ENCODE measurements at regions not wholly inside any gene's neighbourhood (a gene's known extent, or its start where the extent isn't known, plus 50 kb on each side); places are given as distances from the start of the nearest gene placed in this dataset.

- TF ChIP-seq POLR2A (IDR thresholded peaks at IDR 0.05) (no peak), CTCF (IDR thresholded peaks at IDR 0.05 in 4 of 5, conservative IDR thresholded peaks at IDR 0.05 in 1 of 5) (no peak)
Observed at GRCh38 chr16:17524656-17525055, 53.9 kb upstream of the XYLT1 start.
